RWPE1 (cell line): ENCODE measurements at regions not wholly inside any gene's neighbourhood (a gene's known extent, or its start where the extent isn't known, plus 50 kb on each side); places are given as distances from the start of the nearest gene placed in this dataset.

Source experiments
- CTCF ChIA-PET: fragments of 350-600 bp; sonication (Branson Sonifier 250); formaldehyde crosslinking; extraction: SDS; loops from one replicate; lab custom pipeline; 2021; lab: Yijun Ruan, JAX
- POLR2A ChIA-PET: fragments of 400-600 bp; formaldehyde crosslinking; extraction: SDS; loops from one replicate; lab custom pipeline; 2020; ENCODE audit warnings: antibody characterized with exemption; ENCODE audit not compliant: low non-redundant PET; lab: Yijun Ruan, JAX
- DNase-seq: peaks from one replicate; pipeline ENCODE4 v3.0.0; 2012; ENCODE audit warnings: low spot score
- H3K27ac ChIP-seq: fragments of 450-650 bp; 2 replicates; pipeline ENCODE4 v1.5.1; 2017
- TF ChIP-seq, protein P1 (sequence below): fragments of 450-650 bp; conservative IDR thresholded peaks from 2 replicates; pipeline ENCODE4 v1.5.1; 2017; ENCODE audit warnings: low read depth, mild to moderate bottlenecking

DNA sequence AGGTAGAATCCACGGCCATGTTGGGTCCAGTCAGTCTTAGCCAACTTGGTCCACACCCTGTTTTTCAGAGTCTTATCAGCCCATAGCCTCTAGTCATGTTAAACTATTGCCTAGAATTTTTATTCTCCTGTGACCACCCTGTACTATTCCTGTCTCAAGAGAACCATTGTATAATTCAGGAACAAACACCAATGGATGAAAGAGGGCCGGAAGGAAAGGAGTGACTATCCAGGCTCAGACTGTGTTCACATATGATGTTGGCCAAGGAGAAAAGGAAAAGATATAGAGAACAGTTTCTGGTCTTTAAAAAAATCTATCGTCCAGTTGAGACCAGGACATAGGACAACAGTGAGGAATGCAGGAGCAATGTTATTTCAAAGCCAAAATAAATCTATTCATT, 82.9 kb upstream of the SETBP1 start:
- POLR2A ChIA-PET, result no interaction called here
- no peak overlapping the region for H3K27ac ChIP-seq
- CTCF ChIA-PET, result no interaction called here

DNA sequence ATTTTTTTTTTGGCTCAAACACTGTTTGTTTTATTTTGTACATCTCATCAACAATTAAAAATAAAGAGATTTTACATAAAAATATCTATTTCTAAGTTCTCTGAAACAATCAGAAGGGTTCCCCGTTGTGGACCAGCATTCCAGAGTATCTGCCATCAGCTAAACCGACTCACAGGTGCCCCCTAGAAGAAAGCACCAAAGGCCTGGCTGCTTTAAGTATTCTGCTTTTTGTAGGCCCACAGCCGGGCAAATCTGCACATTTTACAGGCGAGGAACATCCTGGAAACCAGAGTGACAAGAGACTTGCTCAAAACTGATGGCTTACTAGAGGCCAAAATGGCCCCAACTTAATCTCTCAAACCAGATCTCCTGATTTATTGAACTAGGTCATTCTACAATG, 82.2 kb upstream of the SETBP1 start:
- TF ChIP-seq, protein P1, sequence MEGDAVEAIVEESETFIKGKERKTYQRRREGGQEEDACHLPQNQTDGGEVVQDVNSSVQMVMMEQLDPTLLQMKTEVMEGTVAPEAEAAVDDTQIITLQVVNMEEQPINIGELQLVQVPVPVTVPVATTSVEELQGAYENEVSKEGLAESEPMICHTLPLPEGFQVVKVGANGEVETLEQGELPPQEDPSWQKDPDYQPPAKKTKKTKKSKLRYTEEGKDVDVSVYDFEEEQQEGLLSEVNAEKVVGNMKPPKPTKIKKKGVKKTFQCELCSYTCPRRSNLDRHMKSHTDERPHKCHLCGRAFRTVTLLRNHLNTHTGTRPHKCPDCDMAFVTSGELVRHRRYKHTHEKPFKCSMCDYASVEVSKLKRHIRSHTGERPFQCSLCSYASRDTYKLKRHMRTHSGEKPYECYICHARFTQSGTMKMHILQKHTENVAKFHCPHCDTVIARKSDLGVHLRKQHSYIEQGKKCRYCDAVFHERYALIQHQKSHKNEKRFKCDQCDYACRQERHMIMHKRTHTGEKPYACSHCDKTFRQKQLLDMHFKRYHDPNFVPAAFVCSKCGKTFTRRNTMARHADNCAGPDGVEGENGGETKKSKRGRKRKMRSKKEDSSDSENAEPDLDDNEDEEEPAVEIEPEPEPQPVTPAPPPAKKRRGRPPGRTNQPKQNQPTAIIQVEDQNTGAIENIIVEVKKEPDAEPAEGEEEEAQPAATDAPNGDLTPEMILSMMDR, result no peak
- no peak overlapping the region for H3K27ac ChIP-seq
- CTCF ChIA-PET, result no interaction called here
- DNase-seq, result no peak
- POLR2A ChIA-PET, result no interaction called here

More for the DNA sequence above, 82.9 kb upstream of the SETBP1 start:
- TF ChIP-seq, protein P1, result no peak
- no peak for DNase-seq

DNA sequence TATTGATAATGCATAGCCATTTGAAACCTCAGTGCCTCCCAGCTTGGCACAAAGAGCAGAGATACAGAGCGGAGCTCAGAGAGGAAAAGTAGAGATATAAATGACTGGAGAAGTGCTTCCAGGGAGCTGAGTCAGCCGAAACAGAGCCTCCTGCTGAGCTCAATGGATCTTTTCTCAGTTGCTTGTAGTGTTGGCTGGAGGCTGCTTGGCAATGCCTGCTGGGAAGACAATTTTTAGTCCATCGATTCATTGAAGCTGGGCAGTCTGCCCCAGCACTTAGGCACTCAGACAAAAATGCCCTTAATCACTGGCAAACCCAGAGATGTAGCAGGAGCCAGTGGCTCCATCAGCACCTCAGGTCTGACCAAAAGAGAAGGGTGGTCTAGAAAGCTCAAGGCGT, 81.3 kb upstream of the SETBP1 start:
- POLR2A ChIA-PET, result no interaction called here
- DNase-seq, result no peak
- no peak overlapping the region for H3K27ac ChIP-seq
- CTCF ChIA-PET, result no interaction called here
- TF ChIP-seq, protein P1, result no peak

DNA sequence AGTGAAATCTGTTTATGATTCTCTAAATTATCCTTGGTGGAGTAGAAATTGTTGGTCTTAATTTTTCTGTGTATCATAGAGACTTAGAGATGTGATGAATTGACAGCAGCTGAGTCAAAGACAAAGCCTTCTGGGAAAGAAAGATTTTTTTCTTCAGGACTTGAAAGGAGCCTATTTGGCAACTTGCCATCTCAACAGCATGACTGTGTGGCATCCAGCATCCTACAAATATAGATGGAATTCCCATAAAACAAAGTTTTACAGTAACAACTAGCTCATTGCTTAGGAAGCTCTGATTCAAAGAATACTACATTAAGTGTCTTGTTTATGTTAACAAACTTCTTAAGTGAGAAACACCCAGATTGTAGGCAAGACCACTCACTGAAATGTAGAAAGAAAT, 79.2 kb upstream of the SETBP1 start:
- peak; percentile 25 for DNase-seq
- TF ChIP-seq, protein P1, result no peak
- ChIA-PET POLR2A (no interaction called here), CTCF (interaction anchor here (0.6 to 0.7 kb wide), 3 partner anchors 31 to 674 kb away, joined by 3 to 4 read pairs (median 3); no protein-coding TSS in a partner anchor)
- H3K27ac ChIP-seq, result no peak overlapping the region

DNA sequence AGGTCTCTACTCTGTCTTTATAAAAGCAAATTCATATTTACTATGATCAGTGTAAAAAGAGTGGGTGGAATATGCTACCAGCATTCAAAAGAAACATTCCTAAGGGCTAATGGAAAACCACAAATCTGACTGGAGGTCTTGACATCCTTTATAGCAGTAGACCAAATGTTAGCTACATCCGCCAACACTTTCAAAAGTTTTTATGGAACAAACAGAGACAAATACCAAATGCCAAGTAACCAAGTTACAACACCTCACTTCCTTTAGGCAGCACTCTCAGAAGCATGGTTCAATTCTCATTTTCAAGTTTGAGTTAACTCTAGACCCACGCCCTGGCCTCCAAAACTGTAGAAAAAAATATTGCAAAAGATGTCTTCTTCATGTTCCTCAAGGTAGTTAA, 78.3 kb upstream of the SETBP1 start:
- H3K27ac ChIP-seq, result no peak overlapping the region
- DNase-seq, result no peak
- ChIA-PET POLR2A (no interaction called here), CTCF (interaction anchor here (0.7 kb wide), 1 partner anchor 70 kb away, joined by 4 read pairs; no protein-coding TSS in a partner anchor)
- TF ChIP-seq, protein P1, result no peak

DNA sequence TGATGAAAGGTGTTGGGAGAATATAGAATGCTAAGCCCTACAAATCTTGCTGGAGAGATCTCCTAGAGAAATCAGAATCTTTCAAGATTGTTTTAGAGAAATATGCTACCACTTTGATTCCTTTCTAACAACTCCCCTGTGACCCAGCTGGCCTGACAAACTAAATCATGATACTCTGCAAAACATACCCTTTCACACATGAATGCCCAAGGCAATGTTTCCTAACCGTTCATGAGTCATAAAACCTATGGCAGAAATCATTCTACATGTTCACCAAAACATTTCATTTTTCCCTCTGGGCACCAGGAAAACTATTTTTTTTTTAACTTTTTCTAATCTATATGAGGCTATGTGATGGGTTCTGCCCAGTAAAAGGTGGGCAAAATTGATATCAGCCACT, 77.8 kb upstream of the SETBP1 start:
- TF ChIP-seq, protein P1, result no peak
- DNase-seq, result peak; percentile 44
- H3K27ac ChIP-seq, result peak overlapping the region; percentile 84
- CTCF ChIA-PET, result no interaction called here
- POLR2A ChIA-PET, result no interaction called here
